HL-60 (cell line): ENCODE measurements at regions not wholly inside any gene's neighbourhood (a gene's known extent, or its start where the extent isn't known, plus 50 kb on each side); places are given as distances from the start of the nearest gene placed in this dataset.

Source experiments
- GABPA ChIP-seq: IDR thresholded peaks from 2 replicates; pipeline ENCODE4 v1.6.1; 2012; ENCODE audit warnings: low read depth
- POLR2AphosphoS5 ChIP-seq: IDR thresholded peaks from 2 replicates; pipeline ENCODE4 v1.6.1; 2012; ENCODE audit warnings: low read depth
- REST ChIP-seq: IDR thresholded peaks from 2 replicates; pipeline ENCODE4 v1.6.1; 2012; ENCODE audit warnings: low read depth; ENCODE audit not compliant: insufficient replicate concordance
- SPI1 ChIP-seq: IDR thresholded peaks from 2 replicates; pipeline ENCODE4 v1.6.1; 2012; ENCODE audit warnings: low read depth, mild to moderate bottlenecking, borderline replicate concordance
- TF ChIP-seq, protein P1 (sequence below): IDR thresholded peaks from one replicate; pipeline ENCODE4 v1.5.1; 2011; ENCODE audit warnings: low read length, control low read depth, inconsistent platforms; ENCODE audit not compliant: insufficient read depth

- TF ChIP-seq REST, result no peak
- TF ChIP-seq, protein P1, sequence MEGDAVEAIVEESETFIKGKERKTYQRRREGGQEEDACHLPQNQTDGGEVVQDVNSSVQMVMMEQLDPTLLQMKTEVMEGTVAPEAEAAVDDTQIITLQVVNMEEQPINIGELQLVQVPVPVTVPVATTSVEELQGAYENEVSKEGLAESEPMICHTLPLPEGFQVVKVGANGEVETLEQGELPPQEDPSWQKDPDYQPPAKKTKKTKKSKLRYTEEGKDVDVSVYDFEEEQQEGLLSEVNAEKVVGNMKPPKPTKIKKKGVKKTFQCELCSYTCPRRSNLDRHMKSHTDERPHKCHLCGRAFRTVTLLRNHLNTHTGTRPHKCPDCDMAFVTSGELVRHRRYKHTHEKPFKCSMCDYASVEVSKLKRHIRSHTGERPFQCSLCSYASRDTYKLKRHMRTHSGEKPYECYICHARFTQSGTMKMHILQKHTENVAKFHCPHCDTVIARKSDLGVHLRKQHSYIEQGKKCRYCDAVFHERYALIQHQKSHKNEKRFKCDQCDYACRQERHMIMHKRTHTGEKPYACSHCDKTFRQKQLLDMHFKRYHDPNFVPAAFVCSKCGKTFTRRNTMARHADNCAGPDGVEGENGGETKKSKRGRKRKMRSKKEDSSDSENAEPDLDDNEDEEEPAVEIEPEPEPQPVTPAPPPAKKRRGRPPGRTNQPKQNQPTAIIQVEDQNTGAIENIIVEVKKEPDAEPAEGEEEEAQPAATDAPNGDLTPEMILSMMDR, result no peak
- TF ChIP-seq POLR2AphosphoS5, result no peak
- no peak for TF ChIP-seq SPI1
- TF ChIP-seq GABPA, result no peak
Measured at GRCh38 chr10:57141708-57142107, 780.6 kb upstream of the ZWINT start.
